C4-2B (cell line): ENCODE measurements at regions not wholly inside any gene's neighbourhood (a gene's known extent, or its start where the extent isn't known, plus 50 kb on each side); places are given as distances from the start of the nearest gene placed in this dataset.

Experiments used
- H3K27ac ChIP-seq: fragments of 450-650 bp; 2 replicates; pipeline ENCODE4 v1.5.1; 2017
- CTCF ChIP-seq: fragments of 450-650 bp; conservative IDR thresholded peaks from 2 replicates; pipeline ENCODE4 v1.5.1; 2017; ENCODE audit warnings: mild to moderate bottlenecking
- ZFX ChIP-seq: fragments of 450-650 bp; IDR thresholded peaks from 2 replicates; pipeline ENCODE4 v1.6.1; 2017

- no peak overlapping the region for H3K27ac ChIP-seq
- TF ChIP-seq ZFX, result no peak
Measured at GRCh38 chr11:81897639-81898038, 836.0 kb downstream of the FAM181B start.

- H3K27ac ChIP-seq, result no peak overlapping the region
- TF ChIP-seq ZFX (no peak), CTCF (no peak)
Measured at GRCh38 chr11:81895258-81895657, 838.4 kb downstream of the FAM181B start.

- TF ChIP-seq CTCF, result no peak
- TF ChIP-seq ZFX, result no peak
Measured at GRCh38 chr11:81892770-81893635, 840.7 kb downstream of the FAM181B start.

GRCh38 chr11:81888391-81888790 lies 845.3 kb downstream of the FAM181B start:
- TF ChIP-seq CTCF, result no peak
- no peak for TF ChIP-seq ZFX
- H3K27ac ChIP-seq, result no peak overlapping the region

More at GRCh38 chr11:81892770-81893635, 840.7 kb downstream of the FAM181B start:
- no peak overlapping the region for H3K27ac ChIP-seq

GRCh38 chr11:81887671-81888070 lies 846.0 kb downstream of the FAM181B start:
- no peak overlapping the region for H3K27ac ChIP-seq

GRCh38 chr11:81886406-81887075 lies 847.1 kb downstream of the FAM181B start:
- TF ChIP-seq ZFX (no peak), CTCF (no peak)

More at GRCh38 chr11:81887671-81888070, 846.0 kb downstream of the FAM181B start:
- TF ChIP-seq ZFX, result no peak
- no peak for TF ChIP-seq CTCF

GRCh38 chr11:81874635-81875034 lies 859.0 kb downstream of the FAM181B start:
- TF ChIP-seq ZFX (no peak), CTCF (no peak)
- H3K27ac ChIP-seq, result no peak overlapping the region

More at GRCh38 chr11:81886406-81887075, 847.1 kb downstream of the FAM181B start:
- no peak overlapping the region for H3K27ac ChIP-seq
